ENCODE measurements at regions not wholly inside any gene's neighbourhood (a gene's known extent, or its start where the extent isn't known, plus 50 kb on each side); places are given as distances from the start of the nearest gene placed in this dataset.

GRCh38 chr22:25404928-25405816, 159.3 kb upstream of the GRK3 start:
- Histone ChIP-seq H3K27me3 (no peaks in the 10 kb centered on the region), H3K9me3 (no peaks in the 10 kb centered on the region), H3K36me3 (no peaks in the 10 kb centered on the region), H3K27ac (peak overlapping the region; percentile 89 to 97 (median 90)), H3K4me3 (peak overlapping the region; percentile 44 to 77), H3K4me1 (peaks cover 0 to 51% (median 26%) of the 10 kb centered on the region in 3 donors)
- ATAC-seq, result peak; percentile 87
- 0% methylated on average over 1 of the region's 117 CpGs; no CpG with 5 or more reads in 1 of the 2 donors for WGBS, 2 donors (ENCODE audit: low coverage in 1 of 2)
- TF ChIP-seq EP300 (IDR thresholded peaks at IDR 0.05) (no peak), CTCF (IDR thresholded peaks at IDR 0.05) (peak in 1 of 4 experiments; percentile 3), POLR2A (IDR thresholded peaks at IDR 0.05) (peak; percentile 69 to 86), POLR2AphosphoS5 (IDR thresholded peaks at IDR 0.05) (peak; percentile 59)

GRCh38 chr22:25405841-25406509, 158.5 kb upstream of the GRK3 start:
- Histone ChIP-seq H3K36me3 (no peaks in the 10 kb centered on the region), H3K9me3 (no peaks in the 10 kb centered on the region), H3K27ac (peak overlapping the region; percentile 89 to 97 (median 90)), H3K4me3 (peak overlapping the region; percentile 44 to 77), H3K27me3 (no peaks in the 10 kb centered on the region), H3K4me1 (peaks cover 0 to 43% (median 19%) of the 10 kb centered on the region in 3 donors)
- TF ChIP-seq EP300 (IDR thresholded peaks at IDR 0.05), result no peak
- no peak for TF ChIP-seq POLR2AphosphoS5 (IDR thresholded peaks at IDR 0.05)
- no peak for TF ChIP-seq CTCF (IDR thresholded peaks at IDR 0.05)
- no peak for TF ChIP-seq POLR2A (IDR thresholded peaks at IDR 0.05)
- 0 to 71% methylated on average over 2 to 19 of the region's 19 CpGs for WGBS, 2 donors (ENCODE audit: low coverage in 1 of 2)
- ATAC-seq, result no peak

- no peak for ATAC-seq
- no peaks in the 10 kb centered on the region for H3K27me3 ChIP-seq
- no peak overlapping the region for H3K27ac ChIP-seq
- H3K36me3 ChIP-seq, result no peaks in the 10 kb centered on the region
- no peak overlapping the region for H3K4me3 ChIP-seq
- TF ChIP-seq CTCF (IDR thresholded peaks at IDR 0.05) (no peak), POLR2A (IDR thresholded peaks at IDR 0.05) (peak in 1 of 2 donors; percentile 17), EP300 (IDR thresholded peaks at IDR 0.05) (no peak), POLR2AphosphoS5 (IDR thresholded peaks at IDR 0.05) (no peak)
- no peaks in the 10 kb centered on the region for H3K9me3 ChIP-seq
- 85 to 97% methylated on average over 4 to 9 of the region's 10 CpGs for WGBS, 2 donors (ENCODE audit: low coverage in 1 of 2)
- H3K4me1 ChIP-seq, result peaks cover 0 to 37% (median 15%) of the 10 kb centered on the region in 3 donors
Observed at GRCh38 chr22:25406510-25407210, 157.8 kb upstream of the GRK3 start.

- no peak for TF ChIP-seq POLR2A (IDR thresholded peaks at IDR 0.05)
- no peak for TF ChIP-seq CTCF (IDR thresholded peaks at IDR 0.05)
- TF ChIP-seq EP300 (IDR thresholded peaks at IDR 0.05), result no peak
- no peak for TF ChIP-seq POLR2AphosphoS5 (IDR thresholded peaks at IDR 0.05)
- no peak for ATAC-seq
- no peak overlapping the region for H3K4me3 ChIP-seq
Observed at GRCh38 chr22:25407226-25407858, 157.1 kb upstream of the GRK3 start.

More at GRCh38 chr22:25407226-25407858, 157.1 kb upstream of the GRK3 start:
- Histone ChIP-seq H3K4me1 (peaks cover 0 to 30% (median 15%) of the 10 kb centered on the region in 3 donors), H3K27me3 (no peaks in the 10 kb centered on the region), H3K9me3 (no peaks in the 10 kb centered on the region), H3K27ac (no peak overlapping the region), H3K36me3 (no peaks in the 10 kb centered on the region)
- 90 to 96% methylated on average over 6 to 8 of the region's 11 CpGs for WGBS, 2 donors (ENCODE audit: low coverage in 1 of 2)

Measured in gastroesophageal sphincter (tissue), 4 donors.